HCT116 (cell line): ENCODE measurements at regions not wholly inside any gene's neighbourhood (a gene's known extent, or its start where the extent isn't known, plus 50 kb on each side); places are given as distances from the start of the nearest gene placed in this dataset.

ENCODE experiments used
- ATAC-seq: fragments of 200-7000 bp; cut with Tn5 transposase; 2 replicates; pipeline ENCODE4 v1.9.1; 2020; ENCODE audit warnings: mild to moderate bottlenecking, moderate library complexity
- BruUV-seq: library from RNA; stranded (reverse); fragments of 400-500 nt; replicated peaks from 2 replicates; lab custom pipeline; 2021; lab: Mats Ljungman, UMichigan
- CTCF ChIA-PET: fragments of 300-600 bp; sonication (Branson Sonifier 250); formaldehyde crosslinking; loops from one replicate; lab custom pipeline; 2021; ENCODE audit warnings: antibody characterized with exemption; lab: Charles Lee
- POLR2A ChIA-PET: fragments of 300-600, 350-600 bp; sonication (Branson Sonifier 250); formaldehyde crosslinking; loops from one replicate; lab custom pipeline; 2021; ENCODE audit warnings: antibody characterized with exemption; lab: Charles Lee
- RAD21 ChIA-PET, 2 experiments: fragments of 300-600 bp; sonication (Branson Sonifier 250); formaldehyde crosslinking; loops; one replicate each; lab custom pipeline; 2023; ENCODE audit warnings: low total read pairs in 2 of 2; ENCODE audit not compliant: uncharacterized antibody in 2 of 2, unreplicated experiment in 2 of 2, low non-redundant PET in 1 of 2; lab: Charles Lee
- DNase-seq: peaks from one replicate; pipeline ENCODE4 v3.0.0-alpha.2; 2010; ENCODE audit warnings: low read depth, low spot score
- H2AFZ ChIP-seq: fragments of 200-600 bp; shearing (Covaris generic), sonication (generic); 2 replicates; pipeline ENCODE4 v1.6.1; 2017; ENCODE audit warnings: low read depth, mixed run types, mixed read lengths, antibody characterized with exemption, low read length; ENCODE audit not compliant: poor library complexity, severe bottlenecking
- H3K27ac ChIP-seq: 2 replicates; pipeline ENCODE4 v1.5.1; 2012; ENCODE audit warnings: low read depth, low read length
- H3K27me3 ChIP-seq: fragments of 200-600 bp; sonication (generic); 2 replicates; pipeline ENCODE4 v1.6.1; 2016; ENCODE audit warnings: mixed run types, low read length, mixed read lengths; ENCODE audit not compliant: insufficient read depth
- H3K36me3 ChIP-seq, 2 experiments: fragments of 200-500 bp in 1 of 2; fragments of 200-600 bp in 1 of 2; sonication (Bioruptor generic) in 1 of 2; sonication (generic) in 1 of 2; 2 replicates each; pipeline versions ENCODE4 v1.5.1 to v1.6.1; 2014 to 2016; ENCODE audit warnings: low read length in 2 of 2, inconsistent platforms in 1 of 2, mixed read lengths in 1 of 2, mixed run types in 1 of 2; ENCODE audit not compliant: insufficient read depth in 2 of 2, control insufficient read depth in 1 of 2
- H3K4me1 ChIP-seq, 2 experiments: fragments of 200-600 bp in 1 of 2; sonication (generic) in 1 of 2; 2 replicates each; pipeline versions ENCODE4 v1.5.1 to v1.6.1; 2012 to 2017; ENCODE audit warnings: low read length in 2 of 2, inconsistent platforms in 1 of 2, mild to moderate bottlenecking in 1 of 2, mixed read lengths in 1 of 2, mixed run types in 1 of 2, moderate library complexity in 1 of 2; ENCODE audit not compliant: insufficient read depth in 2 of 2, control insufficient read depth in 1 of 2
- H3K4me2 ChIP-seq: fragments of 200-600 bp; sonication (generic); 2 replicates; pipeline ENCODE4 v1.6.1; 2017; ENCODE audit warnings: mixed run types, low read length, mixed read lengths
- H3K4me3 ChIP-seq, 2 experiments: fragments of 200-600 bp in 1 of 2; sonication (generic) in 1 of 2; replicated peaks in 1 of 2; 2 replicates each; pipeline ENCODE4 v1.5.1; 2011 to 2016; ENCODE audit warnings: low read length in 2 of 2, control low read depth in 1 of 2, low read depth in 1 of 2, mild to moderate bottlenecking in 1 of 2, mixed read lengths in 1 of 2, mixed run types in 1 of 2
- H3K79me2 ChIP-seq: fragments of 200-600 bp; sonication (generic); 2 replicates; pipeline ENCODE4 v1.6.1; 2017; ENCODE audit warnings: mild to moderate bottlenecking, mixed run types, low read length, moderate library complexity, mixed read lengths; ENCODE audit not compliant: insufficient read depth
- H3K9ac ChIP-seq: fragments of 200-600 bp; sonication (generic); 2 replicates; pipeline ENCODE4 v1.6.1; 2016; ENCODE audit warnings: low read length, mixed read lengths
- H3K9me2 ChIP-seq: fragments of 200-600 bp; sonication (generic), shearing (Covaris generic); 2 replicates; pipeline ENCODE4 v1.6.1; 2017; ENCODE audit warnings: mixed run types, mild to moderate bottlenecking, moderate library complexity; ENCODE audit not compliant: insufficient read depth
- H3K9me3 ChIP-seq, 2 experiments: fragments of 200-500 bp in 1 of 2; fragments of 200-600 bp in 1 of 2; sonication (Bioruptor generic) in 1 of 2; sonication (generic) in 1 of 2; 2 replicates each; pipeline ENCODE4 v1.6.1; 2014 to 2017; ENCODE audit warnings: low read length in 2 of 2, mixed read lengths in 2 of 2, inconsistent platforms in 1 of 2, low read depth in 1 of 2, mild to moderate bottlenecking in 1 of 2, mixed run types in 1 of 2, moderate library complexity in 1 of 2; ENCODE audit not compliant: control insufficient read depth in 1 of 2, insufficient read depth in 1 of 2
- H4K20me1 ChIP-seq: fragments of 200-600 bp; sonication (generic), shearing (Covaris generic); 2 replicates; pipeline ENCODE4 v1.6.1; 2017; ENCODE audit warnings: mixed run types, mild to moderate bottlenecking, moderate library complexity; ENCODE audit not compliant: insufficient read depth
- CBX3 ChIP-seq: IDR thresholded peaks from 2 replicates; pipeline ENCODE4 v1.6.1; 2012; ENCODE audit warnings: low read depth
- CEBPB ChIP-seq: IDR thresholded peaks from 2 replicates; pipeline ENCODE4 v1.6.1; 2012; ENCODE audit warnings: low read depth
- FOSL1 ChIP-seq: IDR thresholded peaks from 2 replicates; pipeline ENCODE4 v1.6.1; 2012; ENCODE audit warnings: low read depth
- JUND ChIP-seq: IDR thresholded peaks from 2 replicates; pipeline ENCODE4 v1.6.1; 2012
- MAX ChIP-seq: IDR thresholded peaks from 2 replicates; pipeline ENCODE4 v1.6.1; 2012
- POLR2A ChIP-seq: IDR thresholded peaks from 2 replicates; pipeline ENCODE4 v1.7.0; 2011; ENCODE audit warnings: borderline replicate concordance; ENCODE audit not compliant: insufficient read depth, insufficient read length; ENCODE audit errors: extremely low read depth
- REST ChIP-seq: IDR thresholded peaks from 2 replicates; pipeline ENCODE4 v1.6.1; 2012; ENCODE audit warnings: low read depth
- ZBTB33 ChIP-seq: IDR thresholded peaks from 2 replicates; pipeline ENCODE4 v1.6.1; 2011; ENCODE audit warnings: mild to moderate bottlenecking, low read length, moderate library complexity; ENCODE audit not compliant: insufficient replicate concordance; ENCODE audit errors: extremely low read depth
- ZFX ChIP-seq: fragments of 450-650 bp; IDR thresholded peaks from 2 replicates; pipeline ENCODE4 v1.6.1; 2017
- ZNF274 ChIP-seq: fragments of 200-500 bp; sonication (Bioruptor generic); IDR thresholded peaks from 2 replicates; pipeline ENCODE4 v1.6.1; 2014; ENCODE audit warnings: mild to moderate bottlenecking, low read depth, low read length, inconsistent platforms
- intact Hi-C: fragments of 100-400 bp; cut with micrococcal nuclease; formaldehyde crosslinking; loops from 2 replicates; pipeline ENCODE4 v1.10.0; 2022

GRCh38 chr7:83749495-83749894 lies 100.6 kb upstream of the SEMA3E start:
- H3K27me3 ChIP-seq, result no peaks in the 10 kb centered on the region
- ChIA-PET POLR2A (no interaction called here), CTCF (no interaction called here), RAD21 (no interaction called here)
- no peak overlapping the region for H2AFZ ChIP-seq
- no peak for ATAC-seq
- no peak overlapping the region for H3K4me2 ChIP-seq
- no TSS peak for BruUV-seq
- no peak for DNase-seq
- H3K9me3 ChIP-seq, result no peaks in the 10 kb centered on the region
- TF ChIP-seq ZBTB33, result no peak
- no peak for TF ChIP-seq CBX3
- TF ChIP-seq FOSL1, result no peak
- TF ChIP-seq JUND, result no peak
- no peak for TF ChIP-seq POLR2A
- no peak for TF ChIP-seq ZNF274
- TF ChIP-seq ZFX, result no peak
- no peaks in the 10 kb centered on the region for H3K36me3 ChIP-seq
- intact Hi-C loops, result no loop called here
- H3K79me2 ChIP-seq, result no peaks in the 10 kb centered on the region
- no peaks in the 10 kb centered on the region for H3K9me2 ChIP-seq
- no peak overlapping the region for H3K4me3 ChIP-seq
- H3K27ac ChIP-seq, result no peak overlapping the region
- H3K9ac ChIP-seq, result no peak overlapping the region
- H4K20me1 ChIP-seq, result no peaks in the 10 kb centered on the region
- peaks cover 0 to 3% of the 10 kb centered on the region in 2 experiments; a peak in 2 of 4 replicates for H3K4me1 ChIP-seq

DNA sequence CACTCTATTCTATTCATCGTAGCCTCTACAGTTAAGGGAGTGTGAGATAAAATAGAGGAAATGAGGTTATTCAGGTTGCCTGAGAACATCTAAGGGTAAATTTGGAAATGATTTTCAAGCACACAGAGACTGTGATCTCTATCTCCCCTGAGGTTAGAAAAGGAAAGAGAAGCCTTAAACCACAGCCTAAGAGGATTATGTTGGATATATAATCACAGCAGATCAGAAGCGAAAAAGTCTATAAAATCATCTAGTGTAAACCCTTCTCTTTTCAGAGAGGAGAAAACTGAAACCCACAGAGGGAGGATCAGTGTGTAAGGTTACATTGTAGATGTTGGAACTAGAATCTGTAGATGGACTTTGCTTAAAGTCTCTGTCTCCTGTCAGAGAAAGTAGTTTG lies 90.6 kb upstream of the SEMA3E start:
- H3K27ac ChIP-seq, result no peak overlapping the region
- H3K36me3 ChIP-seq, result no peaks in the 10 kb centered on the region
- H3K79me2 ChIP-seq, result no peaks in the 10 kb centered on the region
- no peaks in the 10 kb centered on the region for H3K9me3 ChIP-seq
- DNase-seq, result no peak
- no peaks in the 10 kb centered on the region for H3K4me1 ChIP-seq
- no peak overlapping the region for H3K9ac ChIP-seq
- TF ChIP-seq REST (no peak), CEBPB (no peak), MAX (no peak)
- no peaks in the 10 kb centered on the region for H3K27me3 ChIP-seq
- no peak overlapping the region for H2AFZ ChIP-seq
- no peaks in the 10 kb centered on the region for H4K20me1 ChIP-seq
- POLR2A ChIA-PET, result no interaction called here
- H3K4me2 ChIP-seq, result no peak overlapping the region
- H3K4me3 ChIP-seq, result no peak overlapping the region
- no TSS peak for BruUV-seq
- RAD21 ChIA-PET, result no interaction called here
- H3K9me2 ChIP-seq, result no peaks in the 10 kb centered on the region
- intact Hi-C loops, result no loop called here
- ATAC-seq, result no peak
- CTCF ChIA-PET, result no interaction called here
